H9 (cell line): ENCODE measurements at regions not wholly inside any gene's neighbourhood (a gene's known extent, or its start where the extent isn't known, plus 50 kb on each side); places are given as distances from the start of the nearest gene placed in this dataset.

Experiments used
- DNase-seq: peaks from one replicate; pipeline ENCODE4 v3.0.0-alpha.2; 2017
- H2AFZ ChIP-seq: one replicate; pipeline ENCODE4 v1.6.1; 2013; ENCODE audit warnings: mild to moderate bottlenecking, low read length, control low read depth, moderate library complexity
- H2AK5ac ChIP-seq: 2 replicates; pipeline ENCODE4 v1.6.1; 2013; ENCODE audit warnings: low read length, control low read depth, mixed read lengths; ENCODE audit not compliant: insufficient read length
- H2BK120ac ChIP-seq: one replicate; pipeline ENCODE4 v1.6.1; 2013; ENCODE audit warnings: low read depth, mild to moderate bottlenecking, low read length, control low read depth, inconsistent platforms; ENCODE audit not compliant: poor library complexity, severe bottlenecking
- H2BK12ac ChIP-seq: 2 replicates; pipeline ENCODE4 v1.6.1; 2013; ENCODE audit warnings: low read length, control low read depth, mixed read lengths, low read depth; ENCODE audit not compliant: insufficient read length
- H2BK15ac ChIP-seq: 2 replicates; pipeline ENCODE4 v1.6.1; 2013; ENCODE audit warnings: low read depth, low read length, control low read depth
- H2BK20ac ChIP-seq: one replicate; pipeline ENCODE4 v1.6.1; 2013; ENCODE audit warnings: low read depth, mild to moderate bottlenecking, low read length, control low read depth, inconsistent platforms; ENCODE audit not compliant: poor library complexity, severe bottlenecking
- H2BK5ac ChIP-seq: 2 replicates; pipeline ENCODE4 v1.6.1; 2013; ENCODE audit warnings: low read length, control low read depth, mixed read lengths; ENCODE audit not compliant: insufficient read length
- H3K14ac ChIP-seq: 2 replicates; pipeline ENCODE4 v1.6.1; 2013; ENCODE audit warnings: low read length, control low read depth; ENCODE audit not compliant: insufficient read depth
- H3K18ac ChIP-seq: 2 replicates; pipeline ENCODE4 v1.6.1; 2013; ENCODE audit warnings: low read depth, mild to moderate bottlenecking, mixed read lengths, low read length, control low read depth; ENCODE audit not compliant: insufficient read length
- H3K23ac ChIP-seq: 2 replicates; pipeline ENCODE4 v1.6.1; 2013; ENCODE audit warnings: low read length, control low read depth, mixed read lengths, low read depth; ENCODE audit not compliant: insufficient read length
- H3K23me2 ChIP-seq: 2 replicates; pipeline ENCODE4 v1.6.1; 2013; ENCODE audit warnings: low read depth, mild to moderate bottlenecking, mixed read lengths, low read length, control low read depth; ENCODE audit not compliant: insufficient read length, poor library complexity, severe bottlenecking
- H3K27ac ChIP-seq: 2 replicates; pipeline ENCODE4 v1.5.1; 2013; ENCODE audit warnings: low read length, control low read depth, mixed read lengths, low read depth; ENCODE audit not compliant: insufficient read length
- H3K27me3 ChIP-seq: 2 replicates; pipeline ENCODE4 v1.6.1; 2013; ENCODE audit warnings: low read length, control low read depth, inconsistent platforms; ENCODE audit not compliant: insufficient read depth
- H3K4ac ChIP-seq: 2 replicates; pipeline ENCODE4 v1.6.1; 2013; ENCODE audit warnings: low read depth, mild to moderate bottlenecking, control low read depth, inconsistent platforms, low read length, moderate library complexity
- H3K4me1 ChIP-seq: 2 replicates; pipeline ENCODE4 v1.6.1; 2013; ENCODE audit warnings: low read length, control low read depth, inconsistent platforms; ENCODE audit not compliant: insufficient read depth
- H3K4me2 ChIP-seq: 2 replicates; pipeline ENCODE4 v1.6.1; 2013; ENCODE audit warnings: low read length, control low read depth, mixed read lengths; ENCODE audit not compliant: insufficient read length, insufficient read depth
- H3K56ac ChIP-seq: 2 replicates; pipeline ENCODE4 v1.6.1; 2013; ENCODE audit warnings: low read depth, mild to moderate bottlenecking, mixed read lengths, low read length, control low read depth; ENCODE audit not compliant: insufficient read length
- H3K79me1 ChIP-seq: 2 replicates; pipeline ENCODE4 v1.6.1; 2013; ENCODE audit warnings: low read depth, mild to moderate bottlenecking, moderate library complexity, low read length, control low read depth, inconsistent platforms; ENCODE audit not compliant: insufficient read depth, poor library complexity, severe bottlenecking
- H3K79me2 ChIP-seq: 2 replicates; pipeline ENCODE4 v1.6.1; 2013; ENCODE audit warnings: low read length, control low read depth, inconsistent platforms; ENCODE audit not compliant: insufficient read depth
- H3K9ac ChIP-seq: 2 replicates; pipeline ENCODE4 v1.6.1; 2013; ENCODE audit warnings: low read length, control low read depth, mixed read lengths; ENCODE audit not compliant: insufficient read length; ENCODE audit errors: extremely low read depth
- H3K9me3 ChIP-seq: one replicate; pipeline ENCODE4 v1.6.1; 2013; ENCODE audit warnings: low read depth, low read length, inconsistent platforms; ENCODE audit not compliant: control insufficient read depth
- H3T11ph ChIP-seq: one replicate; pipeline ENCODE4 v1.6.1; 2013; ENCODE audit warnings: mild to moderate bottlenecking, low read length, control low read depth, inconsistent platforms
- H4K20me1 ChIP-seq: one replicate; pipeline ENCODE4 v1.6.1; 2013; ENCODE audit not compliant: control insufficient read depth, insufficient read length, insufficient read depth
- H4K5ac ChIP-seq: 2 replicates; pipeline ENCODE4 v1.6.1; 2013; ENCODE audit warnings: low read depth, mild to moderate bottlenecking, mixed read lengths, low read length, control low read depth; ENCODE audit not compliant: insufficient read length
- H4K8ac ChIP-seq: replicated peaks from 2 replicates; pipeline ENCODE4 v1.6.1; 2013; ENCODE audit warnings: low read length, control low read depth, mixed read lengths, low read depth; ENCODE audit not compliant: insufficient read length
- H4K91ac ChIP-seq: 2 replicates; pipeline ENCODE4 v1.6.1; 2013; ENCODE audit warnings: low read depth, mild to moderate bottlenecking, moderate library complexity, mixed read lengths, low read length, control low read depth; ENCODE audit not compliant: insufficient read length
- H3K27ac Mint-ChIP-seq, 3 experiments: 2 replicates in 2 of 3; 3 replicates in 1 of 3; pipeline ENCODE4 v1.8.0; 2020 to 2021; ENCODE audit warnings: mixed read lengths in 3 of 3, mild to moderate bottlenecking in 1 of 3, moderate library complexity in 1 of 3
- H3K27me3 Mint-ChIP-seq: 2 replicates; pipeline ENCODE4 v1.8.0; 2021; ENCODE audit warnings: low read depth, mild to moderate bottlenecking, moderate library complexity, mixed read lengths
- H3K36me3 Mint-ChIP-seq, 3 experiments: 2 replicates in 2 of 3; 3 replicates in 1 of 3; pipeline ENCODE4 v1.8.0; 2020 to 2021; ENCODE audit warnings: low read depth in 3 of 3, mixed read lengths in 3 of 3; ENCODE audit not compliant: insufficient read depth in 1 of 3
- H3K4me1 Mint-ChIP-seq, 2 experiments: 2 replicates each; pipeline ENCODE4 v1.8.0; 2020; ENCODE audit warnings: mixed read lengths in 2 of 2
- H3K4me3 Mint-ChIP-seq, 2 experiments: 2 replicates in 1 of 2; 3 replicates in 1 of 2; pipeline ENCODE4 v1.8.0; 2020 to 2021; ENCODE audit warnings: mild to moderate bottlenecking in 2 of 2, mixed read lengths in 2 of 2, moderate library complexity in 1 of 2
- H3K9me3 Mint-ChIP-seq, 2 experiments: 2 replicates in 1 of 2; 3 replicates in 1 of 2; pipeline ENCODE4 v1.8.0; 2020; ENCODE audit warnings: mild to moderate bottlenecking in 2 of 2, mixed read lengths in 2 of 2, moderate library complexity in 1 of 2
- CTCF ChIP-seq: fragments of 200-600 bp; sonication (generic); conservative IDR thresholded peaks from 3 replicates; pipeline ENCODE4 v1.8.0; 2021; ENCODE audit warnings: antibody characterized with exemption, mild to moderate bottlenecking
- WGBS: extraction: QIAGEN DNeasy Blood & Tissue Kit; methylation state at CpG from one replicate; pipeline ENCODE4 v1.1.7; 2013; ENCODE audit warnings: missing lambda C conversion rate, low lambda C conversion rate, mixed read lengths; ENCODE audit not compliant: insufficient read length; ENCODE audit errors: extremely low coverage; 5-methylcytosine and 5-hydroxymethylcytosine counted together

GRCh38 chr2:118772487-118773200 lies 74.8 kb downstream of the EN1 start:
- no peak overlapping the region for H3K4me2 ChIP-seq
- no peak for TF ChIP-seq CTCF
- no peak overlapping the region for H3K27ac ChIP-seq
- no peak overlapping the region for H3T11ph ChIP-seq
- Mint-ChIP-seq H3K27me3 (peaks cover 91% of the 10 kb centered on the region), H3K4me1 (peaks cover 9 to 11% of the 10 kb centered on the region in 2 experiments), H3K4me3 (no peak overlapping the region), H3K27ac (no peak overlapping the region), H3K9me3 (no peaks in the 10 kb centered on the region; a peak in 1 of 5 replicates), H3K36me3 (no peaks in the 10 kb centered on the region)
- H3K23ac ChIP-seq = no peak overlapping the region
- peaks cover 2% of the 10 kb centered on the region; the same call in 1 of the 2 replicates for H3K27me3 ChIP-seq
- H4K8ac ChIP-seq = no peak overlapping the region
- H3K18ac ChIP-seq = no peak overlapping the region
- H4K91ac ChIP-seq = no peak overlapping the region
- no peaks in the 10 kb centered on the region for H4K20me1 ChIP-seq
- no peak overlapping the region for H3K56ac ChIP-seq
- no peaks in the 10 kb centered on the region for H3K79me1 ChIP-seq
- no peak overlapping the region for H2BK12ac ChIP-seq
- H3K79me2 ChIP-seq = no peaks in the 10 kb centered on the region
- H3K14ac ChIP-seq = no peak overlapping the region
- H2AK5ac ChIP-seq = no peak overlapping the region
- no peak overlapping the region for H2BK20ac ChIP-seq
- H3K9me3 ChIP-seq = no peaks in the 10 kb centered on the region
- H2BK120ac ChIP-seq = no peak overlapping the region
- H3K4me1 ChIP-seq = no peaks in the 10 kb centered on the region
- peaks cover 6% of the 10 kb centered on the region for H3K23me2 ChIP-seq
- no peak overlapping the region for H4K5ac ChIP-seq
- no peak overlapping the region for H3K4ac ChIP-seq
- no peak overlapping the region for H2BK15ac ChIP-seq
- H2AFZ ChIP-seq = no peak overlapping the region
- H3K9ac ChIP-seq = no peak overlapping the region
- no peak for DNase-seq
- no CpG with 5 or more reads among the region's 22 CpGs for WGBS
- no peak overlapping the region for H2BK5ac ChIP-seq
